ENCODE measurements at regions not wholly inside any gene's neighbourhood (a gene's known extent, or its start where the extent isn't known, plus 50 kb on each side); places are given as distances from the start of the nearest gene placed in this dataset.

GRCh38 chrX:39967348-39967747 is 130.4 kb downstream of the BCOR start:
- H3K4ac ChIP-seq (ENCODE audit: low read depth, low read length): no peak overlapping the region
- H3K27me3 ChIP-seq (ENCODE audit: insufficient read depth, low read length, poor library complexity): no peaks in the 10 kb centered on the region
- no peak overlapping the region for H3K56ac ChIP-seq (ENCODE audit: low read length)
- WGBS (ENCODE audit: extremely low coverage, insufficient coverage, low lambda C conversion rate): no CpG with 5 or more reads among the region's 4 CpGs
- no peaks in the 10 kb centered on the region for H3K4me1 ChIP-seq (ENCODE audit: control insufficient read depth, low read depth, low read length)
- no peak overlapping the region for H3K9ac ChIP-seq (ENCODE audit: low read length)
- no peak overlapping the region for H3K23ac ChIP-seq (ENCODE audit: low read length)
- H2BK120ac ChIP-seq (ENCODE audit: low read depth, low read length): no peak overlapping the region
- no peak overlapping the region for H3K4me2 ChIP-seq (ENCODE audit: low read length)
- H4K8ac ChIP-seq (ENCODE audit: low read depth, low read length): no peak overlapping the region
- no peak overlapping the region for H3K18ac ChIP-seq (ENCODE audit: low read length)
- DNase-seq: peak; percentile 48
- H3K27ac ChIP-seq (ENCODE audit: low read depth, low read length): no peak overlapping the region
- H3K36me3 ChIP-seq (ENCODE audit: control insufficient read depth, insufficient read depth, low read length): no peaks in the 10 kb centered on the region
- H3K4me3 ChIP-seq (ENCODE audit: low read length): no peak overlapping the region
- H2BK15ac ChIP-seq (replicated peaks; ENCODE audit: low read depth): no peak overlapping the region
- no peaks in the 10 kb centered on the region for H3K79me1 ChIP-seq (ENCODE audit: low read length)
- no peak overlapping the region for H2AK5ac ChIP-seq (ENCODE audit: low read length)
- no peak overlapping the region for H2BK5ac ChIP-seq (ENCODE audit: low read length)
- no peaks in the 10 kb centered on the region for H3K79me2 ChIP-seq (ENCODE audit: control insufficient read depth, insufficient read depth, low read length)
- H4K5ac ChIP-seq (ENCODE audit: low read length): no peak overlapping the region

GRCh38 chrX:39969099-39969818 is 128.5 kb downstream of the BCOR start:
- H3K36me3 ChIP-seq (ENCODE audit: control insufficient read depth, insufficient read depth, low read length): no peaks in the 10 kb centered on the region
- no peak overlapping the region for H3K23ac ChIP-seq (ENCODE audit: low read length)
- WGBS (ENCODE audit: extremely low coverage, insufficient coverage, low lambda C conversion rate): no CpG with 5 or more reads among the region's 16 CpGs
- no peak overlapping the region for H2AK5ac ChIP-seq (ENCODE audit: low read length)
- H3K4me2 ChIP-seq (ENCODE audit: low read length): no peak overlapping the region
- H3K4me1 ChIP-seq (ENCODE audit: control insufficient read depth, low read depth, low read length): no peaks in the 10 kb centered on the region
- no peak overlapping the region for H2BK5ac ChIP-seq (ENCODE audit: low read length)
- H2BK15ac ChIP-seq (replicated peaks; ENCODE audit: low read depth): no peak overlapping the region
- no peaks in the 10 kb centered on the region for H3K79me1 ChIP-seq (ENCODE audit: low read length)
- DNase-seq: peak; percentile 78
- H3K79me2 ChIP-seq (ENCODE audit: control insufficient read depth, insufficient read depth, low read length): no peaks in the 10 kb centered on the region
- peak overlapping the region; percentile 43 for H3K27ac ChIP-seq (ENCODE audit: low read depth, low read length)
- no peak overlapping the region for H3K4ac ChIP-seq (ENCODE audit: low read depth, low read length)
- no peak overlapping the region for H4K8ac ChIP-seq (ENCODE audit: low read depth, low read length)
- no peak overlapping the region for H3K18ac ChIP-seq (ENCODE audit: low read length)
- peak overlapping the region; percentile 64 for H3K56ac ChIP-seq (ENCODE audit: low read length)
- no peak overlapping the region for H2BK120ac ChIP-seq (ENCODE audit: low read depth, low read length)
- H4K5ac ChIP-seq (ENCODE audit: low read length): no peak overlapping the region
- no peaks in the 10 kb centered on the region for H3K27me3 ChIP-seq (ENCODE audit: insufficient read depth, low read length, poor library complexity)
- no peak overlapping the region for H3K9ac ChIP-seq (ENCODE audit: low read length)
- H3K4me3 ChIP-seq (ENCODE audit: low read length): no peak overlapping the region

GRCh38 chrX:39969819-39970504 is 127.8 kb downstream of the BCOR start:
- H2BK120ac ChIP-seq (ENCODE audit: low read depth, low read length): no peak overlapping the region
- WGBS (ENCODE audit: extremely low coverage, insufficient coverage, low lambda C conversion rate): no CpG with 5 or more reads among the region's 19 CpGs

GRCh38 chrX:39971760-39972159 is 126.0 kb downstream of the BCOR start:
- Histone ChIP-seq H2AK5ac (ENCODE audit: low read length) (no peak overlapping the region), H3K4me2 (ENCODE audit: low read length) (no peak overlapping the region), H3K36me3 (ENCODE audit: control insufficient read depth, insufficient read depth, low read length) (no peaks in the 10 kb centered on the region), H3K27me3 (ENCODE audit: insufficient read depth, low read length, poor library complexity) (no peaks in the 10 kb centered on the region), H3K9ac (ENCODE audit: low read length) (no peak overlapping the region), H3K27ac (ENCODE audit: low read depth, low read length) (no peak overlapping the region), H4K8ac (ENCODE audit: low read depth, low read length) (no peak overlapping the region), H3K23ac (ENCODE audit: low read length) (no peak overlapping the region), H2BK120ac (ENCODE audit: low read depth, low read length) (no peak overlapping the region), H3K4me3 (ENCODE audit: low read length) (no peak overlapping the region), H3K4me1 (ENCODE audit: control insufficient read depth, low read depth, low read length) (no peaks in the 10 kb centered on the region), H2BK15ac (replicated peaks; ENCODE audit: low read depth) (no peak overlapping the region), H3K79me2 (ENCODE audit: control insufficient read depth, insufficient read depth, low read length) (no peaks in the 10 kb centered on the region), H3K4ac (ENCODE audit: low read depth, low read length) (no peak overlapping the region), H2BK5ac (ENCODE audit: low read length) (no peak overlapping the region), H3K79me1 (ENCODE audit: low read length) (no peaks in the 10 kb centered on the region), H3K56ac (ENCODE audit: low read length) (no peak overlapping the region), H3K18ac (ENCODE audit: low read length) (no peak overlapping the region), H4K5ac (ENCODE audit: low read length) (no peak overlapping the region)
- no CpG with 5 or more reads among the region's 2 CpGs for WGBS (ENCODE audit: extremely low coverage, insufficient coverage, low lambda C conversion rate)
- no peak for DNase-seq

More at GRCh38 chrX:39969819-39970504, 127.8 kb downstream of the BCOR start:
- Histone ChIP-seq H3K36me3 (ENCODE audit: control insufficient read depth, insufficient read depth, low read length) (no peaks in the 10 kb centered on the region), H3K4me3 (ENCODE audit: low read length) (no peak overlapping the region), H4K8ac (ENCODE audit: low read depth, low read length) (no peak overlapping the region), H3K27me3 (ENCODE audit: insufficient read depth, low read length, poor library complexity) (no peaks in the 10 kb centered on the region), H4K5ac (ENCODE audit: low read length) (no peak overlapping the region), H3K79me2 (ENCODE audit: control insufficient read depth, insufficient read depth, low read length) (no peaks in the 10 kb centered on the region), H2BK15ac (replicated peaks; ENCODE audit: low read depth) (no peak overlapping the region), H2AK5ac (ENCODE audit: low read length) (no peak overlapping the region), H3K23ac (ENCODE audit: low read length) (no peak overlapping the region), H3K9ac (ENCODE audit: low read length) (no peak overlapping the region), H3K56ac (ENCODE audit: low read length) (peak overlapping the region; percentile 64), H3K27ac (ENCODE audit: low read depth, low read length) (no peak overlapping the region), H3K18ac (ENCODE audit: low read length) (no peak overlapping the region), H3K79me1 (ENCODE audit: low read length) (no peaks in the 10 kb centered on the region), H2BK5ac (ENCODE audit: low read length) (no peak overlapping the region), H3K4ac (ENCODE audit: low read depth, low read length) (no peak overlapping the region), H3K4me1 (ENCODE audit: control insufficient read depth, low read depth, low read length) (no peaks in the 10 kb centered on the region), H3K4me2 (ENCODE audit: low read length) (no peak overlapping the region)
- no peak for DNase-seq

GRCh38 chrX:39972340-39972739 is 125.4 kb downstream of the BCOR start:
- H3K79me2 ChIP-seq (ENCODE audit: control insufficient read depth, insufficient read depth, low read length): no peaks in the 10 kb centered on the region
- no peak overlapping the region for H3K4me3 ChIP-seq (ENCODE audit: low read length)
- no peaks in the 10 kb centered on the region for H3K36me3 ChIP-seq (ENCODE audit: control insufficient read depth, insufficient read depth, low read length)
- H3K9ac ChIP-seq (ENCODE audit: low read length): no peak overlapping the region
- H3K4me1 ChIP-seq (ENCODE audit: control insufficient read depth, low read depth, low read length): no peaks in the 10 kb centered on the region
- H4K5ac ChIP-seq (ENCODE audit: low read length): no peak overlapping the region
- H3K79me1 ChIP-seq (ENCODE audit: low read length): no peaks in the 10 kb centered on the region
- no peak overlapping the region for H3K4me2 ChIP-seq (ENCODE audit: low read length)
- H3K18ac ChIP-seq (ENCODE audit: low read length): no peak overlapping the region
- no peak overlapping the region for H2BK15ac ChIP-seq (replicated peaks; ENCODE audit: low read depth)
- no peak overlapping the region for H2AK5ac ChIP-seq (ENCODE audit: low read length)
- no peak overlapping the region for H3K27ac ChIP-seq (ENCODE audit: low read depth, low read length)
- H4K8ac ChIP-seq (ENCODE audit: low read depth, low read length): no peak overlapping the region
- H2BK120ac ChIP-seq (ENCODE audit: low read depth, low read length): no peak overlapping the region
- no peak overlapping the region for H3K23ac ChIP-seq (ENCODE audit: low read length)
- WGBS (ENCODE audit: extremely low coverage, insufficient coverage, low lambda C conversion rate): no CpG with 5 or more reads among the region's 7 CpGs
- DNase-seq: no peak
- H3K4ac ChIP-seq (ENCODE audit: low read depth, low read length): no peak overlapping the region
- H3K27me3 ChIP-seq (ENCODE audit: insufficient read depth, low read length, poor library complexity): no peaks in the 10 kb centered on the region
- H2BK5ac ChIP-seq (ENCODE audit: low read length): no peak overlapping the region
- no peak overlapping the region for H3K56ac ChIP-seq (ENCODE audit: low read length)
